A673 (cell line): ENCODE measurements at regions not wholly inside any gene's neighbourhood (a gene's known extent, or its start where the extent isn't known, plus 50 kb on each side); places are given as distances from the start of the nearest gene placed in this dataset.

Experiments
- EZH2 ChIP-seq: fragments of 200-600 bp; sonication (generic); IDR thresholded peaks from 2 replicates; pipeline ENCODE4 v1.6.1; 2017; ENCODE audit warnings: borderline replicate concordance, low read depth, mild to moderate bottlenecking, mixed read lengths, antibody characterized with exemption, low read length; ENCODE audit not compliant: poor library complexity, severe bottlenecking
- TF ChIP-seq, protein P1 (sequence below): fragments of 300-800, 200-600 bp; sonication (generic); conservative IDR thresholded peaks from 2 replicates; pipeline ENCODE4 v1.5.1; 2017; ENCODE audit warnings: low read depth, mild to moderate bottlenecking, antibody characterized with exemption, low read length, moderate library complexity, mixed read lengths

DNA sequence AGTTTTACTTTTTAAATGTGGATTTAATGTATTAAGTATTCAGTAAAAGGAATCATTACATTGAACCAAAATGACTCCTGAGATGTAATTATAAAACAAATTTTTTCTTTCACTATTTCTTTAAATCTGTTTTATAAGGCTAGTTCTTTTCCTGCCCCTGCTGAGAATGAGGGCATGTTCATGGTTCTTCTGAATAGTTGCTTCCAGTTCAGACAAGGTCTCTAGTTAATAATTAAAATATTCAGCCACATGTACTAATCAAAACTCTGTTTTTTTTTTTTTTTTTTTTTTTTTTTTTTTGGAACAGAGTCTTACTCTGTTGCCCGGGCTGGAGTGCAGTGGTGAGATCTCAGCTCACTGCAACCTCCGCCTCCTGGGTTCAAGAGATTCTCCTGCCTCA is 321.2 kb downstream of the DNAJB9 start:
- TF ChIP-seq, protein P1, sequence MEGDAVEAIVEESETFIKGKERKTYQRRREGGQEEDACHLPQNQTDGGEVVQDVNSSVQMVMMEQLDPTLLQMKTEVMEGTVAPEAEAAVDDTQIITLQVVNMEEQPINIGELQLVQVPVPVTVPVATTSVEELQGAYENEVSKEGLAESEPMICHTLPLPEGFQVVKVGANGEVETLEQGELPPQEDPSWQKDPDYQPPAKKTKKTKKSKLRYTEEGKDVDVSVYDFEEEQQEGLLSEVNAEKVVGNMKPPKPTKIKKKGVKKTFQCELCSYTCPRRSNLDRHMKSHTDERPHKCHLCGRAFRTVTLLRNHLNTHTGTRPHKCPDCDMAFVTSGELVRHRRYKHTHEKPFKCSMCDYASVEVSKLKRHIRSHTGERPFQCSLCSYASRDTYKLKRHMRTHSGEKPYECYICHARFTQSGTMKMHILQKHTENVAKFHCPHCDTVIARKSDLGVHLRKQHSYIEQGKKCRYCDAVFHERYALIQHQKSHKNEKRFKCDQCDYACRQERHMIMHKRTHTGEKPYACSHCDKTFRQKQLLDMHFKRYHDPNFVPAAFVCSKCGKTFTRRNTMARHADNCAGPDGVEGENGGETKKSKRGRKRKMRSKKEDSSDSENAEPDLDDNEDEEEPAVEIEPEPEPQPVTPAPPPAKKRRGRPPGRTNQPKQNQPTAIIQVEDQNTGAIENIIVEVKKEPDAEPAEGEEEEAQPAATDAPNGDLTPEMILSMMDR = no peak
- TF ChIP-seq EZH2 = no peak
